Tibial nerve (tissue), 4 donors: ENCODE measurements at regions not wholly inside any gene's neighbourhood (a gene's known extent, or its start where the extent isn't known, plus 50 kb on each side); places are given as distances from the start of the nearest gene placed in this dataset.

Experiments used
- DNase-seq, 2 donors: peaks; one replicate each; pipeline ENCODE4 v3.0.0-alpha.2; 2019; ENCODE audit warnings: low spot score in 2 of 2
- H3K27ac ChIP-seq, 4 donors: fragments of 200-600 bp; sonication (generic) in 3 of 4; one replicate each; pipeline ENCODE4 v1.5.1; 2017 to 2019; ENCODE audit warnings: mild to moderate bottlenecking in 1 of 4
- H3K27me3 ChIP-seq, 2 donors: fragments of 200-600 bp; sonication (generic) in 1 of 2; one replicate each; pipeline versions ENCODE4 v1.5.1 to v1.6.0; 2017 to 2019
- H3K36me3 ChIP-seq, 3 donors: fragments of 200-600 bp; sonication (generic); one replicate each; pipeline ENCODE4 v1.5.1; 2018 to 2019
- H3K4me1 ChIP-seq, 4 donors: fragments of 200-600 bp; sonication (generic) in 3 of 4; one replicate each; pipeline ENCODE4 v1.5.1; 2017 to 2019
- H3K4me3 ChIP-seq, 4 donors: fragments of 200-600 bp; sonication (generic) in 3 of 4; one replicate each; pipeline ENCODE4 v1.5.1; 2017 to 2019; ENCODE audit warnings: mild to moderate bottlenecking in 1 of 4, moderate library complexity in 1 of 4
- H3K9me3 ChIP-seq, 4 donors: fragments of 200-600 bp; sonication (generic) in 3 of 4; one replicate each; pipeline ENCODE4 v1.5.1; 2017 to 2019
- CTCF ChIP-seq, 5 experiments: fragments of 200-600 bp in 3 of 5; fragments of 450-650 bp in 2 of 5; sonication (generic) in 3 of 5; IDR thresholded peaks; one replicate each; pipeline ENCODE4 v1.5.1; 2016 to 2019; ENCODE audit warnings: antibody characterized with exemption in 5 of 5, mild to moderate bottlenecking in 3 of 5, moderate library complexity in 2 of 5
- EP300 ChIP-seq, 2 donors: sonication (generic); formaldehyde crosslinking; IDR thresholded peaks; one replicate each; pipeline ENCODE4 v1.6.1; 2017; ENCODE audit warnings: antibody characterized with exemption in 2 of 2, mild to moderate bottlenecking in 1 of 2
- POLR2A ChIP-seq, 2 donors: fragments of 450-650 bp; IDR thresholded peaks; one replicate each; pipeline ENCODE4 v1.6.1; 2017; ENCODE audit warnings: antibody characterized with exemption in 2 of 2, mild to moderate bottlenecking in 2 of 2, moderate library complexity in 2 of 2
- WGBS, 2 donors: methylation state at CpG; one replicate each; pipeline ENCODE4 v1.1.5; 2018; 5-methylcytosine and 5-hydroxymethylcytosine counted together

GRCh38 chr3:118817748-118818165 lies 216.9 kb downstream of the IGSF11 start:
- peaks cover 0 to 6% (median 0%) of the 10 kb centered on the region in 4 donors for H3K4me1 ChIP-seq
- H3K9me3 ChIP-seq: no peaks in the 10 kb centered on the region
- no peak overlapping the region for H3K27ac ChIP-seq
- no peaks in the 10 kb centered on the region for H3K36me3 ChIP-seq
- WGBS, 2 donors: 23 to 24% methylated on average over 5 of the region's 5 CpGs
- H3K27me3 ChIP-seq: no peaks in the 10 kb centered on the region
- H3K4me3 ChIP-seq: no peak overlapping the region
- DNase-seq: peak in 1 of 2 donors; percentile 36
- TF ChIP-seq EP300 (IDR thresholded peaks at IDR 0.05): no peak
- TF ChIP-seq CTCF (IDR thresholded peaks at IDR 0.05): peak; percentile 56 to 65 (median 57)

GRCh38 chr3:118818386-118818785 lies 216.3 kb downstream of the IGSF11 start:
- Histone ChIP-seq H3K4me3 (no peak overlapping the region), H3K27me3 (no peaks in the 10 kb centered on the region), H3K4me1 (peaks cover 0 to 6% (median 0%) of the 10 kb centered on the region in 4 donors), H3K27ac (no peak overlapping the region), H3K36me3 (no peaks in the 10 kb centered on the region), H3K9me3 (no peaks in the 10 kb centered on the region)
- WGBS, 2 donors: 51 to 56% methylated on average over 2 of the region's 2 CpGs
- TF ChIP-seq POLR2A (IDR thresholded peaks at IDR 0.05): no peak
- TF ChIP-seq EP300 (IDR thresholded peaks at IDR 0.05): no peak
- TF ChIP-seq CTCF (IDR thresholded peaks at IDR 0.05): no peak
- DNase-seq: no peak

DNA sequence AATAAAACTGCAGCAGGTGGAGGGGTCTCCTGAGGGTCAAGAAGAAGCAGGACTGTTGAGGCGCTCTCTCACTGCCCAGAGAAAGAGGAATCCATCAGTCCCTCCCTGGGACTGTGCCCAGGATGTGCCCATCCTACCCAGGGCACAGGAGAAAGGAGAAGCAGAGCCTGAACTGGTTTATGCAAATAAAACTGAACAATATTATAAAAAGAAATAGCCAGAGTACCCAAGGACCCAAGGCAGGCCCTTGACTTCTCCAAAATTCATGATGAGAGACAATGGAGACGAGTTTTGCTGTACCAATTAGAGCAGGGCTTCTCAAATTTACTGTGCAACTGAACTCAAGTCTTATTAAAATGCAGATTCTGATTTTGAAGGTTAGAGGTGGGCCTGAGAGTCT lies 211.0 kb downstream of the IGSF11 start:
- DNase-seq: no peak
- WGBS, 2 donors: 78 to 83% methylated on average over 2 of the region's 2 CpGs
- TF ChIP-seq POLR2A (IDR thresholded peaks at IDR 0.05): no peak
- TF ChIP-seq CTCF (IDR thresholded peaks at IDR 0.05): no peak
- TF ChIP-seq EP300 (IDR thresholded peaks at IDR 0.05): no peak

GRCh38 chr3:118827446-118827845 lies 207.2 kb downstream of the IGSF11 start:
- DNase-seq: no peak
- Histone ChIP-seq H3K36me3 (no peaks in the 10 kb centered on the region), H3K4me1 (no peaks in the 10 kb centered on the region), H3K9me3 (no peaks in the 10 kb centered on the region), H3K27ac (no peak overlapping the region), H3K4me3 (no peak overlapping the region), H3K27me3 (no peaks in the 10 kb centered on the region)
- 82 to 89% methylated on average over 3 of the region's 3 CpGs for WGBS, 2 donors
- no peak for TF ChIP-seq CTCF (IDR thresholded peaks at IDR 0.05)
- TF ChIP-seq POLR2A (IDR thresholded peaks at IDR 0.05): no peak
- TF ChIP-seq EP300 (IDR thresholded peaks at IDR 0.05): no peak

More for the DNA sequence above, 211.0 kb downstream of the IGSF11 start:
- Histone ChIP-seq H3K9me3 (no peaks in the 10 kb centered on the region), H3K27ac (no peak overlapping the region), H3K27me3 (no peaks in the 10 kb centered on the region), H3K4me1 (no peaks in the 10 kb centered on the region), H3K36me3 (no peaks in the 10 kb centered on the region), H3K4me3 (no peak overlapping the region)

DNA sequence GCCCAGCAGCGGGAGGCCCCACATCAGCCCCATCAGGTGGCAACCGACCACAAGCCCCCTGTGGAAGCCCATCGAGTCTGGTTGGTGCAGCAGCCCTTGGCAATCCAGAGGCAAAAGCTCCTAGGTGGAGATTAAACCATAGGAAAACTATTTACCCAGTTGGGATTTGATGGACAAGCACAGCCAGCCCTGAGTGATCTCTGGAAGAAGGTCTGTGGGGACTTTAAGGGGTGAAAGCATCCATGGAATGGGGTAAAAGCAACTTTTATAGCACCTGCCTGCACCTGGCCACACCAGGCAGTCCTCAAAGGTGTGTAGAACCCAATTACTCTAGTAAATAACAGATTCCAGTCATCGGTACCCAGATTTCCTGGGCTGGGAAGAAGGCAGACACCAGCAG lies 206.3 kb downstream of the IGSF11 start:
- WGBS, 2 donors: 76 to 91% methylated on average over 4 of the region's 4 CpGs
- Histone ChIP-seq H3K9me3 (no peaks in the 10 kb centered on the region), H3K27ac (no peak overlapping the region), H3K36me3 (no peaks in the 10 kb centered on the region), H3K4me1 (no peaks in the 10 kb centered on the region), H3K4me3 (no peak overlapping the region), H3K27me3 (no peaks in the 10 kb centered on the region)
- no peak for DNase-seq
- no peak for TF ChIP-seq CTCF (IDR thresholded peaks at IDR 0.05)
- TF ChIP-seq POLR2A (IDR thresholded peaks at IDR 0.05): no peak
- no peak for TF ChIP-seq EP300 (IDR thresholded peaks at IDR 0.05)
